Thymus (tissue), 11 donors: ENCODE measurements at regions not wholly inside any gene's neighbourhood (a gene's known extent, or its start where the extent isn't known, plus 50 kb on each side); places are given as distances from the start of the nearest gene placed in this dataset.

Experiments used
- DNase-seq, 9 donors: peaks; one replicate each; pipeline ENCODE4 v3.0.0-alpha.2; 2013; ENCODE audit warnings: low spot score in 9 of 9, low read depth in 6 of 9, missing footprints in 1 of 9
- H3K27ac ChIP-seq, 2 donors: one replicate each; pipeline ENCODE4 v1.5.1; 2013; ENCODE audit warnings: control low read depth in 1 of 2, low read depth in 1 of 2, low read length in 1 of 2, mild to moderate bottlenecking in 1 of 2, moderate library complexity in 1 of 2
- H3K27me3 ChIP-seq, 2 donors: one replicate each; pipeline ENCODE4 v1.5.1; 2013; ENCODE audit warnings: low read length in 1 of 2; ENCODE audit not compliant: control insufficient read depth in 2 of 2, insufficient read depth in 1 of 2
- H3K36me3 ChIP-seq, 2 donors: one replicate each; pipeline ENCODE4 v1.5.1; 2013; ENCODE audit warnings: low read length in 1 of 2, mild to moderate bottlenecking in 1 of 2, moderate library complexity in 1 of 2; ENCODE audit not compliant: control insufficient read depth in 2 of 2, insufficient read depth in 2 of 2
- H3K4me1 ChIP-seq, 2 donors: one replicate each; pipeline ENCODE4 v1.5.1; 2013; ENCODE audit warnings: low read length in 2 of 2; ENCODE audit not compliant: control insufficient read depth in 2 of 2, insufficient read depth in 2 of 2
- H3K4me3 ChIP-seq, 2 donors: one replicate each; pipeline ENCODE4 v1.5.1; 2013; ENCODE audit warnings: low read length in 2 of 2, control low read depth in 1 of 2, mild to moderate bottlenecking in 1 of 2
- H3K9me3 ChIP-seq, 2 donors: one replicate each; pipeline ENCODE4 v1.5.1; 2013; ENCODE audit warnings: low read length in 1 of 2, mild to moderate bottlenecking in 1 of 2; ENCODE audit not compliant: control insufficient read depth in 2 of 2, insufficient read depth in 1 of 2
- WGBS: extraction: QIAGEN DNeasy Blood & Tissue Kit; methylation state at CpG from one replicate; pipeline ENCODE4 v1.1.7; 2013; 5-methylcytosine and 5-hydroxymethylcytosine counted together
- donor health status: healthy.

- DNase-seq, result no peak
- WGBS, result 88% methylated on average over 10 of the region's 10 CpGs
- no peak overlapping the region for H3K4me3 ChIP-seq
- no peaks in the 10 kb centered on the region for H3K4me1 ChIP-seq
- H3K27me3 ChIP-seq, result peaks cover 0 to 3% of the 10 kb centered on the region in 2 donors
- H3K27ac ChIP-seq, result no peak overlapping the region
- H3K36me3 ChIP-seq, result no peaks in the 10 kb centered on the region
- H3K9me3 ChIP-seq, result peaks cover 0 to 1% of the 10 kb centered on the region in 2 donors
Measured at GRCh38 chr7:155864271-155864985, 52.2 kb upstream of the SHH start.

DNA sequence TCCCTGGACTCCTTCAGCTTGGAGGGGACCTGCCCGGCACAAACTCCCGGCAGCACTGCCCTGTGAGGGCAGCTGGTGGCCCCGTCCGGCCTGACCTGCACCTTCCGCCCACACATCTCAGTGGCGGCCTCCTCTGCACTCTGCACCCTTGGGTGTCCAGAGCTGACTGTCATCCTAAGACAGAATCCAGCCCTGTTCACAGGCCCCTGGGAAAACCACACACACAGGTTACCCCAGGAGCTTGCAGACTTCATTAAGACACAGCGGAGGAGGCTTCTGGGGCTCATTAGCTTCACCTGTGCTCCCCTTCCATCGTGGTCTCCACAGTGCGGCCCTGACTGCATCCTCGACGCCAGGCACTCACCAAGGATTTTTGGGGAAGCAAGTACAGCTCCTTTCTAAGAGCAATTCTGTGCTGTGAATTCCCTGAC lies 51.5 kb upstream of the SHH start:
- Histone ChIP-seq H3K27ac (no peak overlapping the region), H3K4me3 (no peak overlapping the region), H3K4me1 (no peaks in the 10 kb centered on the region), H3K9me3 (peaks cover 0 to 1% of the 10 kb centered on the region in 2 donors), H3K27me3 (peaks cover 0 to 3% of the 10 kb centered on the region in 2 donors), H3K36me3 (no peaks in the 10 kb centered on the region)
- DNase-seq, result no peak
- WGBS, result 95% methylated on average over 11 of the region's 11 CpGs

- no peak overlapping the region for H3K27ac ChIP-seq
- H3K9me3 ChIP-seq, result peaks cover 0 to 1% of the 10 kb centered on the region in 2 donors
- H3K27me3 ChIP-seq, result peaks cover 0 to 3% of the 10 kb centered on the region in 2 donors
- no peaks in the 10 kb centered on the region for H3K4me1 ChIP-seq
- 91% methylated on average over 12 of the region's 12 CpGs for WGBS
- no peaks in the 10 kb centered on the region for H3K36me3 ChIP-seq
- no peak overlapping the region for H3K4me3 ChIP-seq
- DNase-seq, result no peak
Measured at GRCh38 chr7:155862123-155862892, 50.0 kb upstream of the SHH start.
